Ascending aorta (tissue), 2 donors: ENCODE measurements at regions not wholly inside any gene's neighbourhood (a gene's known extent, or its start where the extent isn't known, plus 50 kb on each side); places are given as distances from the start of the nearest gene placed in this dataset.
A peak's percentile ranks its signal among the peaks of the same experiment; 100 is the strongest.

Experiments
- DNase-seq, 2 donors: peaks; one replicate each; pipeline ENCODE4 v3.0.0-alpha.2; 2019; ENCODE audit warnings: low spot score in 2 of 2
- H3K27ac ChIP-seq, 2 donors: fragments of 200-600 bp; sonication (generic); one replicate each; pipeline ENCODE4 v1.5.1; 2016 to 2017; ENCODE audit warnings: mild to moderate bottlenecking in 1 of 2
- H3K27me3 ChIP-seq: fragments of 200-600 bp; sonication (generic); one replicate; pipeline ENCODE4 v1.5.1; 2017
- H3K36me3 ChIP-seq, 2 donors: fragments of 200-600 bp; sonication (generic); one replicate each; pipeline ENCODE4 v1.5.1; 2016
- H3K4me1 ChIP-seq, 2 donors: fragments of 200-600 bp; sonication (generic); one replicate each; pipeline ENCODE4 v1.5.1; 2016 to 2017; ENCODE audit warnings: mild to moderate bottlenecking in 1 of 2
- H3K4me3 ChIP-seq, 2 donors: fragments of 200-600 bp; sonication (generic); one replicate each; pipeline ENCODE4 v1.5.1; 2016 to 2017; ENCODE audit warnings: mild to moderate bottlenecking in 1 of 2
- H3K9me3 ChIP-seq, 2 donors: fragments of 200-600 bp; sonication (generic); one replicate each; pipeline ENCODE4 v1.5.1; 2016
- CTCF ChIP-seq, 3 experiments: fragments of 200-600 bp in 2 of 3; fragments of 450-650 bp in 1 of 3; sonication (generic) in 2 of 3; IDR thresholded peaks; one replicate each; pipeline ENCODE4 v1.5.1; 2016 to 2019; ENCODE audit warnings: antibody characterized with exemption in 3 of 3, mild to moderate bottlenecking in 1 of 3, moderate library complexity in 1 of 3
- intact Hi-C: fragments of 100-400 bp; cut with DNase I; formaldehyde crosslinking; loops from one replicate; pipeline ENCODE4 v1.15.1; 2023

- no peak for DNase-seq
- H3K9me3 ChIP-seq, result no peaks in the 10 kb centered on the region
- no peak overlapping the region for H3K27ac ChIP-seq
- H3K4me1 ChIP-seq, result peaks cover 0 to 12% of the 10 kb centered on the region in 2 donors
- H3K36me3 ChIP-seq, result no peaks in the 10 kb centered on the region
- TF ChIP-seq CTCF (IDR thresholded peaks at IDR 0.05), result no peak
- H3K4me3 ChIP-seq, result no peak overlapping the region
- intact Hi-C loops, result no loop called here
- H3K27me3 ChIP-seq, result no peaks in the 10 kb centered on the region
Measured at GRCh38 chr12:46452061-46452615, 79.6 kb upstream of the SLC38A2 start.

- no peak for TF ChIP-seq CTCF (IDR thresholded peaks at IDR 0.05)
- DNase-seq, result no peak
- peak overlapping the region in 1 of 2 donors; percentile 37 for H3K27ac ChIP-seq
- no peaks in the 10 kb centered on the region for H3K27me3 ChIP-seq
- no peaks in the 10 kb centered on the region for H3K9me3 ChIP-seq
- H3K4me1 ChIP-seq, result peaks cover 0 to 12% of the 10 kb centered on the region in 2 donors
- no peaks in the 10 kb centered on the region for H3K36me3 ChIP-seq
- H3K4me3 ChIP-seq, result no peak overlapping the region
- intact Hi-C loops, result no loop called here
Measured at GRCh38 chr12:46451276-46452021, 78.9 kb upstream of the SLC38A2 start.

- Histone ChIP-seq H3K9me3 (no peaks in the 10 kb centered on the region), H3K4me1 (peaks cover 0 to 15% of the 10 kb centered on the region in 2 donors), H3K27me3 (no peaks in the 10 kb centered on the region), H3K36me3 (no peaks in the 10 kb centered on the region), H3K27ac (peak overlapping the region; percentile 0 to 48), H3K4me3 (no peak overlapping the region)
- intact Hi-C loops, result no loop called here
- peak; percentile 22 to 80 for DNase-seq
- no peak for TF ChIP-seq CTCF (IDR thresholded peaks at IDR 0.05)
Measured at GRCh38 chr12:46450279-46450748, 77.7 kb upstream of the SLC38A2 start.

GRCh38 chr12:46449856-46450255 lies 77.3 kb upstream of the SLC38A2 start:
- no peak for DNase-seq
- intact Hi-C loops, result no loop called here
- H3K27ac ChIP-seq, result peak overlapping the region; percentile 0 to 48

GRCh38 chr12:46449316-46449715 lies 76.7 kb upstream of the SLC38A2 start:
- no peak for DNase-seq
- Histone ChIP-seq H3K4me3 (no peak overlapping the region), H3K9me3 (no peaks in the 10 kb centered on the region), H3K36me3 (no peaks in the 10 kb centered on the region), H3K4me1 (peaks cover 0 to 15% of the 10 kb centered on the region in 2 donors), H3K27me3 (no peaks in the 10 kb centered on the region), H3K27ac (no peak overlapping the region)
- intact Hi-C loops, result no loop called here
- TF ChIP-seq CTCF (IDR thresholded peaks at IDR 0.05), result no peak

More at GRCh38 chr12:46449856-46450255, 77.3 kb upstream of the SLC38A2 start:
- H3K27me3 ChIP-seq, result no peaks in the 10 kb centered on the region
- H3K9me3 ChIP-seq, result no peaks in the 10 kb centered on the region
- TF ChIP-seq CTCF (IDR thresholded peaks at IDR 0.05), result no peak
- H3K4me1 ChIP-seq, result peaks cover 0 to 15% of the 10 kb centered on the region in 2 donors
- no peak overlapping the region for H3K4me3 ChIP-seq
- H3K36me3 ChIP-seq, result no peaks in the 10 kb centered on the region
